Caco-2 (cell line): ENCODE measurements at regions not wholly inside any gene's neighbourhood (a gene's known extent, or its start where the extent isn't known, plus 50 kb on each side); places are given as distances from the start of the nearest gene placed in this dataset.

Source experiments
- BruUV-seq: library from RNA; stranded (reverse); fragments of 400-500 nt; replicated peaks from 2 replicates; lab custom pipeline; 2021; lab: Mats Ljungman, UMichigan
- CTCF ChIA-PET: fragments of 300-600 bp; sonication (Branson Sonifier 250); formaldehyde crosslinking; loops from one replicate; lab custom pipeline; 2022; ENCODE audit warnings: antibody characterized with exemption; lab: Charles Lee
- POLR2A ChIA-PET: fragments of 300-600 bp; sonication (Branson Sonifier 250); formaldehyde crosslinking; loops from one replicate; lab custom pipeline; 2022; ENCODE audit warnings: antibody characterized with exemption; lab: Charles Lee
- DNase-seq, 2 experiments: peaks; one replicate each; pipeline versions ENCODE4 v3.0.0 to v3.0.0-alpha.2; 2020 to 2022
- H3K27me3 ChIP-seq: replicated peaks from 2 replicates; pipeline ENCODE4 v1.6.0; 2011; ENCODE audit warnings: low read length; ENCODE audit not compliant: control insufficient read depth, insufficient read depth
- H3K36me3 ChIP-seq: 2 replicates; pipeline ENCODE4 v1.5.1; 2011; ENCODE audit warnings: low read length; ENCODE audit not compliant: control insufficient read depth, insufficient read depth
- H3K4me1 ChIP-seq: fragments of 250-450 bp; sonication (Bioruptor Pico); 2 replicates; pipeline ENCODE4 v1.5.1; 2020; ENCODE audit warnings: mild to moderate bottlenecking
- H3K4me3 ChIP-seq: 2 replicates; pipeline ENCODE4 v1.5.1; 2011; ENCODE audit warnings: low read depth, mild to moderate bottlenecking, control low read depth, low read length
- H3K9me3 ChIP-seq: fragments of 250-450 bp; sonication (Bioruptor Pico); 2 replicates; pipeline ENCODE4 v1.5.1; 2020; ENCODE audit warnings: mild to moderate bottlenecking, moderate library complexity
- H3K27ac Mint-ChIP-seq: one replicate; pipeline ENCODE4 v1.8.0; 2022; ENCODE audit warnings: mixed read lengths; ENCODE audit not compliant: unreplicated experiment
- H3K27me3 Mint-ChIP-seq: one replicate; pipeline ENCODE4 v1.8.0; 2022; ENCODE audit warnings: mixed read lengths; ENCODE audit not compliant: insufficient read depth, unreplicated experiment
- H3K36me3 Mint-ChIP-seq: one replicate; pipeline ENCODE4 v1.8.0; 2022; ENCODE audit warnings: mild to moderate bottlenecking, mixed read lengths; ENCODE audit not compliant: insufficient read depth, unreplicated experiment
- H3K4me1 Mint-ChIP-seq: one replicate; pipeline ENCODE4 v1.8.0; 2022; ENCODE audit warnings: low read depth, mixed read lengths; ENCODE audit not compliant: unreplicated experiment
- H3K4me3 Mint-ChIP-seq: one replicate; pipeline ENCODE4 v1.8.0; 2022; ENCODE audit warnings: mild to moderate bottlenecking, moderate library complexity, mixed read lengths; ENCODE audit not compliant: unreplicated experiment
- H3K9me3 Mint-ChIP-seq: one replicate; pipeline ENCODE4 v1.8.0; 2022; ENCODE audit warnings: mixed read lengths; ENCODE audit not compliant: unreplicated experiment
- intact Hi-C: fragments of 100-400 bp; cut with micrococcal nuclease; formaldehyde crosslinking; loops from one replicate; pipeline ENCODE4 v1.10.0; 2022; ENCODE audit not compliant: unreplicated experiment
- TF ChIP-seq, protein P1 (sequence below), 2 experiments: fragments of 200-600 bp in 1 of 2; IDR thresholded peaks; 1 replicate in 1 of 2; 2 replicates in 1 of 2; pipeline versions ENCODE4 v1.5.1 to v1.8.0; 2011 to 2022; ENCODE audit warnings: antibody characterized with exemption in 1 of 2, control low read depth in 1 of 2, inconsistent platforms in 1 of 2, low read depth in 1 of 2, low read length in 1 of 2, mild to moderate bottlenecking in 1 of 2, moderate library complexity in 1 of 2; ENCODE audit not compliant: insufficient read depth in 1 of 2, severe bottlenecking in 1 of 2, unreplicated experiment in 1 of 2

DNA sequence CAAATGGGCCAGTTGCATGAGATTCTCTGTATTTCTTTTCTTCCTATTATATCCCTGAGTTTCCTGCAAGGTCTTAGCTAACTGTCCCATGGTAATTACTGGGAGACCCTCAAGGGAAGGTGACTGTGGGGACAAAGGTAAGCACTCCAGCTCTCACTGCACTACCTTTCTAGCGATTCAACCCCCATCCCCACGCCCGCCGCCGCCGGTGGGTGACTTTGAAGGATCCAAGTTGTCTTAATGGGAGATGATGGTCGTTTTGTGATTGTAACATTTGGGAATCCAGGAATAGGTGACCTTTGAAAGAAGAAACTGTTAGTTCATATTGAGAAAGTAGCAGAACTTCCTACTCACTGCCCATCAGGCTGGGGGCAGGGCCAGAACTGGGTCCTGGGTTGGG is 265.5 kb downstream of the LRFN2 start:
- no peaks in the 10 kb centered on the region for H3K36me3 Mint-ChIP-seq
- H3K9me3 Mint-ChIP-seq = no peaks in the 10 kb centered on the region
- Histone ChIP-seq H3K9me3 (no peaks in the 10 kb centered on the region), H3K4me3 (no peak overlapping the region), H3K27me3 (no peaks in the 10 kb centered on the region), H3K4me1 (no peaks in the 10 kb centered on the region), H3K36me3 (no peaks in the 10 kb centered on the region)
- no peak overlapping the region for H3K4me3 Mint-ChIP-seq
- peaks cover 13% of the 10 kb centered on the region for H3K27me3 Mint-ChIP-seq
- no TSS peak for BruUV-seq
- CTCF ChIA-PET = no interaction called here
- TF ChIP-seq, protein P1, sequence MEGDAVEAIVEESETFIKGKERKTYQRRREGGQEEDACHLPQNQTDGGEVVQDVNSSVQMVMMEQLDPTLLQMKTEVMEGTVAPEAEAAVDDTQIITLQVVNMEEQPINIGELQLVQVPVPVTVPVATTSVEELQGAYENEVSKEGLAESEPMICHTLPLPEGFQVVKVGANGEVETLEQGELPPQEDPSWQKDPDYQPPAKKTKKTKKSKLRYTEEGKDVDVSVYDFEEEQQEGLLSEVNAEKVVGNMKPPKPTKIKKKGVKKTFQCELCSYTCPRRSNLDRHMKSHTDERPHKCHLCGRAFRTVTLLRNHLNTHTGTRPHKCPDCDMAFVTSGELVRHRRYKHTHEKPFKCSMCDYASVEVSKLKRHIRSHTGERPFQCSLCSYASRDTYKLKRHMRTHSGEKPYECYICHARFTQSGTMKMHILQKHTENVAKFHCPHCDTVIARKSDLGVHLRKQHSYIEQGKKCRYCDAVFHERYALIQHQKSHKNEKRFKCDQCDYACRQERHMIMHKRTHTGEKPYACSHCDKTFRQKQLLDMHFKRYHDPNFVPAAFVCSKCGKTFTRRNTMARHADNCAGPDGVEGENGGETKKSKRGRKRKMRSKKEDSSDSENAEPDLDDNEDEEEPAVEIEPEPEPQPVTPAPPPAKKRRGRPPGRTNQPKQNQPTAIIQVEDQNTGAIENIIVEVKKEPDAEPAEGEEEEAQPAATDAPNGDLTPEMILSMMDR (IDR thresholded peaks at IDR 0.05; ENCODE audit: insufficient read depth in 1 of 2, low read depth in 1 of 2, low read length in 1 of 2, severe bottlenecking in 1 of 2, unreplicated experiment in 1 of 2) = no peak
- no peak overlapping the region for H3K27ac Mint-ChIP-seq
- POLR2A ChIA-PET = interaction anchor here (0.5 kb wide), 1 partner anchor 525 kb away, joined by 3 read pairs; no protein-coding TSS in a partner anchor
- intact Hi-C loops = no loop called here
- H3K4me1 Mint-ChIP-seq = no peaks in the 10 kb centered on the region
- no peak for DNase-seq

DNA sequence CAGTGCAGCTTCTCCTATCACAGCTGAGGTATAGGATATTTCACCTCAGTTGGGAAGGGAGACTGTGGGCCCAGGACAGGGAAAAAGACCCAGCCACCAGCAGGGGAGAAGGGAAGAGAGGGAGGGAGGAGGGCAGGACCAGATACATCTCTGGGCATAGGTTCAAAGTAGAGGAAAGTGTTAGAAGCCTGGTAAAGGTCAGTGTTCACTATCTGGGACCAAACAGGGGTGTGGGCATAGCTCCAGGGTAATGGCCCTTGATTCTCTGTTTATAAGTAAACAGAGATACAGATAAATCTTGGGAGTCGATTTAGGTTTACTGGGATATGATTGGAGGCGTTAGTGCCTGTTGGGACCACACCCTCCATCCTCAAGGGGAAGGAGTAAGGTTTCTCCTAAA is 266.2 kb downstream of the LRFN2 start:
- Mint-ChIP-seq H3K27ac (no peak overlapping the region), H3K36me3 (no peaks in the 10 kb centered on the region), H3K27me3 (peaks cover 15% of the 10 kb centered on the region), H3K9me3 (no peaks in the 10 kb centered on the region), H3K4me1 (no peaks in the 10 kb centered on the region), H3K4me3 (no peak overlapping the region)
- BruUV-seq = no TSS peak
- no peak overlapping the region for H3K4me3 ChIP-seq
- no peaks in the 10 kb centered on the region for H3K4me1 ChIP-seq
- POLR2A ChIA-PET = interaction anchor here (0.5 kb wide), 1 partner anchor 524 kb away, joined by 3 read pairs; no protein-coding TSS in a partner anchor
- no peaks in the 10 kb centered on the region for H3K9me3 ChIP-seq
- no peaks in the 10 kb centered on the region for H3K36me3 ChIP-seq
- intact Hi-C loops = no loop called here
- no peaks in the 10 kb centered on the region for H3K27me3 ChIP-seq
- TF ChIP-seq, protein P1 (IDR thresholded peaks at IDR 0.05; ENCODE audit: insufficient read depth in 1 of 2, low read depth in 1 of 2, low read length in 1 of 2, severe bottlenecking in 1 of 2, unreplicated experiment in 1 of 2) = no peak
- CTCF ChIA-PET = no interaction called here
- no peak for DNase-seq

DNA sequence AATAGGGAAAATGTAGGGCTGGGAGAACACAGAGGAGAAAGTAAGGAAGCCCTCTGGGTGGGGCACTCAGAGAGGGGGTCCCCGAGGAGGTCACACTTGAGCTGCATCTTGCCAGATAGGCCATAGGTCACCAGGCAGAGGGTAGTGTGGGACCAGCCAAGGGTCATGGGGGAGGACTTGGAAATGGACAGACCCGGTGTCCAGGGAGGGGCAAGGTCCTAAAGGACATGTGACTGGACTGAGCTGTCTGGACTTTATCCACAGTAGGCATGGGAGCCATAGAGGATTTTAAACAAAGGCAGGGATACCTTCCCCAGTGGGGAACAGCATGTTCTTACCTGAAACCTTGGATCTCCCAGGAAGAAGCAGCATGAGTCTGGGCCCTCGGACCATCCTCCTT is 266.7 kb downstream of the LRFN2 start:
- Mint-ChIP-seq H3K36me3 (no peaks in the 10 kb centered on the region), H3K27me3 (peaks cover 12% of the 10 kb centered on the region), H3K4me1 (no peaks in the 10 kb centered on the region), H3K4me3 (no peak overlapping the region), H3K27ac (no peak overlapping the region), H3K9me3 (no peaks in the 10 kb centered on the region)
- TF ChIP-seq, protein P1 (IDR thresholded peaks at IDR 0.05; ENCODE audit: insufficient read depth in 1 of 2, low read depth in 1 of 2, low read length in 1 of 2, severe bottlenecking in 1 of 2, unreplicated experiment in 1 of 2) = no peak
- Histone ChIP-seq H3K27me3 (no peaks in the 10 kb centered on the region), H3K9me3 (no peaks in the 10 kb centered on the region), H3K36me3 (no peaks in the 10 kb centered on the region), H3K4me3 (no peak overlapping the region), H3K4me1 (no peaks in the 10 kb centered on the region)
- no peak for DNase-seq
- CTCF ChIA-PET = no interaction called here
- BruUV-seq = no TSS peak
- intact Hi-C loops = no loop called here
- POLR2A ChIA-PET = no interaction called here
